AG04449 (cell line): ENCODE measurements at regions not wholly inside any gene's neighbourhood (a gene's known extent, or its start where the extent isn't known, plus 50 kb on each side); places are given as distances from the start of the nearest gene placed in this dataset.

ENCODE experiments used
- CTCF ChIA-PET: fragments of 350-600 bp; formaldehyde crosslinking; extraction: SDS; loops from one replicate; lab custom pipeline; 2021; ENCODE audit warnings: antibody characterized with exemption; lab: Yijun Ruan, JAX
- POLR2A ChIA-PET: fragments of 400-600, 350-600 bp; formaldehyde crosslinking; extraction: SDS; loops from one replicate; lab custom pipeline; 2020; ENCODE audit warnings: antibody characterized with exemption, inconsistent platforms; lab: Yijun Ruan, JAX
- DNase-seq: peaks from one replicate; pipeline ENCODE4 v3.0.0-alpha.2; 2010; ENCODE audit warnings: low read depth, low spot score
- H3K4me3 ChIP-seq: 2 replicates; pipeline ENCODE4 v1.5.1; 2011; ENCODE audit warnings: low read depth, mild to moderate bottlenecking, control low read depth, low read length
- TF ChIP-seq, protein P1 (sequence below): IDR thresholded peaks from one replicate; pipeline ENCODE4 v1.5.1; 2011; ENCODE audit warnings: mild to moderate bottlenecking, moderate library complexity, low read length, control low read depth, inconsistent platforms; ENCODE audit not compliant: insufficient read depth; ENCODE audit errors: missing control alignments

DNA sequence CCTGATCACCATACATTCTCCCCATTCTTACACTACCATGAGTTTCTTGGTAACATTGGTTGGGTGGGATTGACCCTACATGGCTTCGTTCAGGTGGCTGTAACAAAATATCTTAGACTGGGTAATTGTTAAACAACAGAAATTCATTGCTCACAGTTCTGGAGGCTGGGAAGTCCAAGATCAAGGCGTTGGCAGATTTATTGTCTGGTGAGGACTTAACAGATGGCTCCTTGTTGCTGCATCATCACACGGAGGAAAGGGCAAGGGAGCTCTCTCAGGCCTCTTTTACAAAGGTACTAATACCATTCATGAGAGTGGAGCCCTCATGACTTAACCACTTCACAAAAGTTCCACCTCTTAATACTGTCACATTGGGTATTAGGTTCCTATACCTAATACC, 116.7 kb upstream of the EGLN3 start:
- ChIA-PET POLR2A (no interaction called here), CTCF (interaction anchor here (0.6 kb wide), 1 partner anchor 738 kb away, joined by 3 read pairs; no protein-coding TSS in a partner anchor)
- DNase-seq = no peak
- H3K4me3 ChIP-seq = no peak overlapping the region
- TF ChIP-seq, protein P1, sequence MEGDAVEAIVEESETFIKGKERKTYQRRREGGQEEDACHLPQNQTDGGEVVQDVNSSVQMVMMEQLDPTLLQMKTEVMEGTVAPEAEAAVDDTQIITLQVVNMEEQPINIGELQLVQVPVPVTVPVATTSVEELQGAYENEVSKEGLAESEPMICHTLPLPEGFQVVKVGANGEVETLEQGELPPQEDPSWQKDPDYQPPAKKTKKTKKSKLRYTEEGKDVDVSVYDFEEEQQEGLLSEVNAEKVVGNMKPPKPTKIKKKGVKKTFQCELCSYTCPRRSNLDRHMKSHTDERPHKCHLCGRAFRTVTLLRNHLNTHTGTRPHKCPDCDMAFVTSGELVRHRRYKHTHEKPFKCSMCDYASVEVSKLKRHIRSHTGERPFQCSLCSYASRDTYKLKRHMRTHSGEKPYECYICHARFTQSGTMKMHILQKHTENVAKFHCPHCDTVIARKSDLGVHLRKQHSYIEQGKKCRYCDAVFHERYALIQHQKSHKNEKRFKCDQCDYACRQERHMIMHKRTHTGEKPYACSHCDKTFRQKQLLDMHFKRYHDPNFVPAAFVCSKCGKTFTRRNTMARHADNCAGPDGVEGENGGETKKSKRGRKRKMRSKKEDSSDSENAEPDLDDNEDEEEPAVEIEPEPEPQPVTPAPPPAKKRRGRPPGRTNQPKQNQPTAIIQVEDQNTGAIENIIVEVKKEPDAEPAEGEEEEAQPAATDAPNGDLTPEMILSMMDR = no peak

DNA sequence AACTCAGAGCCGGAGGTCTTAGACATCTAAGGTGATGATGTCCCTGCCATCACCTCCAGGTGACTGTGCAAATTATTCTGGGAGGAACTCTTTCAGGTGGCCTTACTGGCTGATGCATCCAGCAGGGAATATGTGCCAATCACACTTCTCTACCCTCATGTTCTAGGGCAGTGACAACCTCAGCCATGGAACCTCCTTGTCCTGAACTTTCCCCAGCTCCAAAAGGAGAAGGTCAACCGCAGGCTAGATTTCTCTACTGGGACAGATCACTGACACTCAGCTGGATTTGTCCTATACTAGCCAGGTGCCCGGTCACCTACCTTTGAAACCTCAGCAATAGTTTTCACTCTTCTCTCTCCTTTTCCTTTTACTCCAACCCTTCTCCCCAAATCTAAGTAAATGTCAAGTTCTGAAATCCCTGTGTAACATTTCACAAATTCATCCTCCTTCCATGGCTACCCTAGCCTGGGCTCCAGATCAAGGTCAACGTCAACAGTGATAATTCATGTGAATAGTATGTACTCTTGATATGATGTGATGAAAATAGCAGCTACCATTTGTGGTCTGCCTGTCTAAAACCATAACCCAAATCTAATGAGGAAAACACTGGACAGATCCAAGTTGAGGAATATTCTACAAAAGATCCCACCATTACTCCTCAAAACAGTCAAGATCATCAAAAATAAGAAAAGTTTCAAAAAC, 115.0 kb upstream of the EGLN3 start:
- no peak overlapping the region for H3K4me3 ChIP-seq
- CTCF ChIA-PET = interaction anchor here (1.4 kb wide), 1 partner anchor 33 kb away, joined by 4 read pairs; no protein-coding TSS in a partner anchor
- TF ChIP-seq, protein P1 = no peak
- DNase-seq = no peak
- POLR2A ChIA-PET = no interaction called here

DNA sequence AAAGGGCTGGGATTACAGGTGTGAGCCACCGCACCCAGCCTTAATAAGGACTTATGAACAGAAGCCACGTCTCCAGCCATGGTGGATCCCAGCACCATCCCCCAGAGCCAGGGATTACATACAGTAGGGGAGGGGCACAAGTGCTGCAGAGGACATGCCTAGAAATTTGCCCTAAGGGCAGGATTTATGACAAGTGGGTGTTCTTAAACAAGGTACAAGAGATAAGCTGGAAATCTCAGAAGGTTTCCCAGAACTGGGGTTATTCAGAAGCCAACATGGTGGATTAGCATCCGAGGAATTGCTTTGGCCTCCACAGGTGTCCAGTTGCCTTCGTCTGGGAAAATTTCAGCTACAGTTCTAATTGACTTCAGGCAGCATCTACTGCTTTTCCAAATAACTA, 114.4 kb upstream of the EGLN3 start:
- H3K4me3 ChIP-seq = no peak overlapping the region
- no peak for DNase-seq
- POLR2A ChIA-PET = no interaction called here
- TF ChIP-seq, protein P1 = no peak
- CTCF ChIA-PET = interaction anchor here (1.4 kb wide), 1 partner anchor 33 kb away, joined by 4 read pairs; no protein-coding TSS in a partner anchor

DNA sequence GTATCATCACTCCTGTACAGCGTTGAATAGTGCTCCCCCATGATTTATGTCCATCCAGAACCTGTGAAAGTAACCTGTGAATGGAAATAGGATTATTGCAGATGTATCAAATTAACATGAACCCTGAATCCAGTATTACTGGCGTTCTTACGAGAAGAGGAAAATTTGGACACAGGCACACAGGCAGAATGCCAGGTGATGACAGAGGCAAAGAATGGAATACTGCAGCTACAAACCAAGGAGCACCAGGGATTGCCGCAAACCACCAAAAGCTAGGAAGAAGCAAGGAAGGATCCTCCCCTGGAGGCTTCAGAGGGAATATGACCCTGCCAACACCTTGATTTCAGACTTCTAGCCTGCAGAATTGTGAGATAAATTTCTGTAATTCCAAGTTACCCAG, 113.5 kb upstream of the EGLN3 start:
- H3K4me3 ChIP-seq = no peak overlapping the region
- DNase-seq = no peak
- CTCF ChIA-PET = no interaction called here
- TF ChIP-seq, protein P1 = no peak
- POLR2A ChIA-PET = no interaction called here

- ChIA-PET POLR2A (no interaction called here), CTCF (no interaction called here)
- H3K4me3 ChIP-seq = no peak overlapping the region
- no peak for DNase-seq
- TF ChIP-seq, protein P1 = no peak
Measured at GRCh38 chr14:34063470-34064164, 112.7 kb upstream of the EGLN3 start.

DNA sequence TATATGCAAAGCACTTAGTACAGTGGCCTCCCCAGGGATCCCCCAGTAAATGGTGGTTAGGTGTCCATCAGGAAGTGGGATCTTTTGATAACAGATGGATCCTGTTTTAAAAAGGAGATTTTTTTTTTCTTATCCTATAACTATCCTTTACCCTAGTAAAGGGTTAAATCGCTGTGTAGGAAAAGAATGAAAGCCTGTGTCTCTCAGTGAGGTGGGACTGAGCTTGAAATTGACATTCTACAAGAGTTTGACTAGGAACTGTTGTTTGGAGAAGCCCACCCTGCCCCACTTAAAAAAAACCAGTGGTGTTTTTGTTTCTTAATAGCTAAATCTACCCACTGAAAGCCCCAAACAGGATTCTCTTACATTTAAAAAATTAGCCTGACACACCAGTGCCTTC, 112.2 kb upstream of the EGLN3 start:
- ChIA-PET POLR2A (no interaction called here), CTCF (no interaction called here)
- DNase-seq = no peak
- H3K4me3 ChIP-seq = no peak overlapping the region
- TF ChIP-seq, protein P1 = no peak
